ENCODE measurements at regions not wholly inside any gene's neighbourhood (a gene's known extent, or its start where the extent isn't known, plus 50 kb on each side); places are given as distances from the start of the nearest gene placed in this dataset.

- no peak for TF ChIP-seq REST (IDR thresholded peaks at IDR 0.05; ENCODE audit: insufficient read depth in 1 of 2, low read depth in 2 of 2, low read length in 1 of 2)
- no peak for TF ChIP-seq TCF7L2 (IDR thresholded peaks at IDR 0.05; ENCODE audit: low read depth, low read length)
Measured at GRCh38 chr11:41917900-41918299, 458.4 kb upstream of the LRRC4C start.

Data from Panc1 (cell line).